ENCODE measurements at regions not wholly inside any gene's neighbourhood (a gene's known extent, or its start where the extent isn't known, plus 50 kb on each side); places are given as distances from the start of the nearest gene placed in this dataset.

DNA sequence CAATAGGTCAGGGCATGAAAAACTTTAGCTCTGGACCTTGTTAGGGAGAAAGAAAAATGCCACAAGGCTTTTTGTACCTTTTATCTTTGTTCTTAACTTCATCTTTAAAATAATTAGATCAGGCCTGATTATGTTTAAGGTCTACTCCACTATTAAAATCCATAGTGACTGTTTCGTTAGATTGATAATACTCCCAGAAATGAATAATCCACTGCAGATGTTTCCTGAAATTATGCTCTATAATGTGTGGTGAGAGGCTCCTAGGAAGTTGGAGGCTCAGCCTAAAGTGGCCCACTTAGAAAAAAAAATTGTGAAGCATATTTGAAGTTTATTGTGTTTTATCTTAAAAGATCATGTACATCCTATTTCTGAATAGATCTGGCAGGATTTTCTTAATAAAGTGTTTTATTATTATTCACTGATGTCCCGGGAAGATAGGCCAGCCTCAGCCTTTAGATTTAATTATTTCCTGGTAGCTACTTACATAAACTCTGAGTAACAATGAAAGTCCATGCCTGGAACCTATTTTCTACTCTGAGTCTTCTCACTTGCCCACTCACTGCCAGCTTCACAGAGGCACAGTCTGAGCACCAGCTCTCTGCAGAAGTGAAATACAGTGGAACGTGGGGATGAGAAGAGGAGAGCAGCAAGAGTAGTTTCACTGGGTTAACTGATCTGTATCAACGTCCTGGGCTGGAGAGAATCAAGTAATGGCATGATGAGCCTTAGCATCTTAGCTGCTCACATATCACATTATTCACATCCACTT lies 126.8 kb upstream of the TMEM170B start:
- peak overlapping the region; percentile 28 for H3K27ac Mint-ChIP-seq (ENCODE audit: unreplicated experiment)
- peaks cover 27% of the 10 kb centered on the region for H3K4me1 Mint-ChIP-seq (ENCODE audit: low read depth)
- TF ChIP-seq CTCF (IDR thresholded peaks at IDR 0.05), result no peak
- no peaks in the 10 kb centered on the region for H3K27me3 Mint-ChIP-seq (ENCODE audit: low read depth)
- no peaks in the 10 kb centered on the region for H3K36me3 Mint-ChIP-seq (ENCODE audit: low read depth)
- DNase-seq (ENCODE audit: low spot score), result no peak
- no peak overlapping the region for H3K4me3 Mint-ChIP-seq (ENCODE audit: unreplicated experiment)
- H3K9me3 Mint-ChIP-seq (ENCODE audit: low read depth), result no peaks in the 10 kb centered on the region

DNA sequence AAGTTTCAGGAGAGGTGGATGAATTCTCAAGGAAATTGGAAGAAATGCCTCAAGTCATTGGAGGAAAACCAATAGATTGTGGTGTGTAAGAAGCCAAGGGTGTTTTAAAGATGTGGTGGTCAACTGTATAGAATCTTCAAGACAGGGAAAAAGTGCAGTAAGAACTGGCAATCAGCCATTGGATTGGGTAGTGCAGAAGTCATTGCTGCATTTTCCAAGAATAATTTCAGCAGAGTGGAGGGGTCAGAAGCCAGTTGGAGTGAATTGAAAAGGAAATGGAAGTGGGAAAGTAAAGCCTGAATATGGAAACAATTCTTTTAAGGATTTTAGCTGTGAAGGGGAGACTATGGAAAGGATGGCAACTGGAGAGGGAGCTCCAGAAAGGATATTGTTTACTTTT lies 128.2 kb upstream of the TMEM170B start:
- no peak for DNase-seq (ENCODE audit: low spot score)
- Mint-ChIP-seq H3K27ac (ENCODE audit: unreplicated experiment) (no peak overlapping the region), H3K27me3 (ENCODE audit: low read depth) (no peaks in the 10 kb centered on the region), H3K36me3 (ENCODE audit: low read depth) (no peaks in the 10 kb centered on the region), H3K4me3 (ENCODE audit: unreplicated experiment) (no peak overlapping the region), H3K9me3 (ENCODE audit: low read depth) (no peaks in the 10 kb centered on the region), H3K4me1 (ENCODE audit: low read depth) (peaks cover 35% of the 10 kb centered on the region)
- TF ChIP-seq CTCF (IDR thresholded peaks at IDR 0.05), result no peak

GRCh38 chr6:11407414-11407813 lies 130.1 kb upstream of the TMEM170B start:
- Mint-ChIP-seq H3K4me1 (ENCODE audit: low read depth) (peaks cover 41% of the 10 kb centered on the region), H3K27ac (ENCODE audit: unreplicated experiment) (no peak overlapping the region), H3K4me3 (ENCODE audit: unreplicated experiment) (no peak overlapping the region), H3K27me3 (ENCODE audit: low read depth) (no peaks in the 10 kb centered on the region), H3K36me3 (ENCODE audit: low read depth) (no peaks in the 10 kb centered on the region), H3K9me3 (ENCODE audit: low read depth) (no peaks in the 10 kb centered on the region)
- TF ChIP-seq CTCF (IDR thresholded peaks at IDR 0.05), result no peak
- no peak for DNase-seq (ENCODE audit: low spot score)

DNA sequence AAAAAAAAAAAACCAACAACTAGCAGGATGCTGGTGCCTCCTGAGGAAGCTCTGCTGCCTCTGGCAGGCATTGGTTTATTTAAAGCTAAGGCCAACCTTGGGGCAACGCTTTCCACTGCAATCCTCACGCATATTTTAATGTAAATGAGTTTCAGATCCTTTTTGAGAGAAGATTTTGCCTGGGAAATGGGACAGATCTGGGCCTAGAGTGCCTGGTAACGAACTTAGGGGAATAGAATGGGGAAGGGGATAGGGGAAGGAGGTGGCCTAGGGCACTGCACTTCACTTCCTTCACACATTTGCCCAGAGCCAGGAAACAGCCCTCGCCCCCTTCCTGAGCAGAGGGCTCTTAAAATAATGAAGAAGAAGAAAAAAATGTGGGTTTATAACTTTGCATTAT lies 132.7 kb upstream of the TMEM170B start:
- no peaks in the 10 kb centered on the region for H3K27me3 Mint-ChIP-seq (ENCODE audit: low read depth)
- H3K9me3 Mint-ChIP-seq (ENCODE audit: low read depth), result no peaks in the 10 kb centered on the region
- DNase-seq (ENCODE audit: low spot score), result no peak
- H3K4me3 Mint-ChIP-seq (ENCODE audit: unreplicated experiment), result no peak overlapping the region
- TF ChIP-seq CTCF (IDR thresholded peaks at IDR 0.05), result no peak
- no peaks in the 10 kb centered on the region for H3K36me3 Mint-ChIP-seq (ENCODE audit: low read depth)
- H3K4me1 Mint-ChIP-seq (ENCODE audit: low read depth), result peaks cover 21% of the 10 kb centered on the region
- H3K27ac Mint-ChIP-seq (ENCODE audit: unreplicated experiment), result peak overlapping the region; percentile 38

DNA sequence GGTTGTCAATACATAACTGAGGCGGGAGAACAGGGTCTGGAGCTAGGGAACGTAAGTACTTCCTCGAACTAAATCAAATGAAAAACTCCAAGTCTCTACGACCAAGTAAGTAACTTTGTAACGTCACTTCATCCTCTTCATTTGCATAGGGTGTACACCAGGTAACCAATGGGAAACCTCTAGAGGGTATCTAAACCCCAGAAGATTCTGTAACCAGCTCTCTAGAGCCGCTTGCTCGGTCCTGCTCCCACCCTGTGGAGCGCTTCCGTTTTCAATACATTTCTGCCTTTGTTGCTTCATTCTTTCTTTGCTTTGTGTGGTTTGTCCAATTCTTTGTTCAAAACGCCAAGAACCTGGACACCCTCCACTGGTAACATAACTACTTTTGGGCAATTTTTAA lies 133.5 kb upstream of the TMEM170B start:
- TF ChIP-seq CTCF (IDR thresholded peaks at IDR 0.05), result no peak
- no peaks in the 10 kb centered on the region for H3K36me3 Mint-ChIP-seq (ENCODE audit: low read depth)
- H3K27me3 Mint-ChIP-seq (ENCODE audit: low read depth), result no peaks in the 10 kb centered on the region
- peaks cover 16% of the 10 kb centered on the region for H3K4me1 Mint-ChIP-seq (ENCODE audit: low read depth)
- DNase-seq (ENCODE audit: low spot score), result no peak
- no peak overlapping the region for H3K27ac Mint-ChIP-seq (ENCODE audit: unreplicated experiment)
- no peaks in the 10 kb centered on the region for H3K9me3 Mint-ChIP-seq (ENCODE audit: low read depth)
- H3K4me3 Mint-ChIP-seq (ENCODE audit: unreplicated experiment), result no peak overlapping the region

Measured in chondrocyte (in vitro differentiated cells).